GM12873 (cell line): ENCODE measurements at regions not wholly inside any gene's neighbourhood (a gene's known extent, or its start where the extent isn't known, plus 50 kb on each side); places are given as distances from the start of the nearest gene placed in this dataset.

ENCODE experiments used
- TF ChIP-seq, protein P1 (sequence below): IDR thresholded peaks from 2 replicates; pipeline ENCODE4 v1.5.1; 2012; ENCODE audit warnings: low read depth, mild to moderate bottlenecking, moderate library complexity, low read length, control low read depth; ENCODE audit not compliant: insufficient read depth; ENCODE audit errors: missing control alignments

DNA sequence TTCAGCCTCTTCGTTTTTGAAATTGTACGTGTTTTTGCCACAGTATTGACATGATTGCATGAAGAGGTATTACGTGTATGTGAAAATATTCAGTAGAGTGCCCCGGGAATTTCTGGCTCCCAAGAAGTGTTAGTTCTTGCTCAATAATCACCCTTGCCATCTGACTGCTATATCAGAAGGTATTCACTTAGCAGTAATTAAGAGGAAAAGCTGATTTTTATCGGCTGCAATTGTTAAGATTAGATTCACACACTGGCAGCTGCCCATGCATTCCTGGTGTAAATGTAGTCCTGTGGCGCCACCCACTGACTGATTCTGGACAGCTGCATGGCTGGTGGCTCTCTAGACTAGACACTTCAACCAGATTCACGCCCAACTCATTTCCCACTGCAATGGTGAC, 440.1 kb upstream of the ADAMTS16 start:
- TF ChIP-seq, protein P1, sequence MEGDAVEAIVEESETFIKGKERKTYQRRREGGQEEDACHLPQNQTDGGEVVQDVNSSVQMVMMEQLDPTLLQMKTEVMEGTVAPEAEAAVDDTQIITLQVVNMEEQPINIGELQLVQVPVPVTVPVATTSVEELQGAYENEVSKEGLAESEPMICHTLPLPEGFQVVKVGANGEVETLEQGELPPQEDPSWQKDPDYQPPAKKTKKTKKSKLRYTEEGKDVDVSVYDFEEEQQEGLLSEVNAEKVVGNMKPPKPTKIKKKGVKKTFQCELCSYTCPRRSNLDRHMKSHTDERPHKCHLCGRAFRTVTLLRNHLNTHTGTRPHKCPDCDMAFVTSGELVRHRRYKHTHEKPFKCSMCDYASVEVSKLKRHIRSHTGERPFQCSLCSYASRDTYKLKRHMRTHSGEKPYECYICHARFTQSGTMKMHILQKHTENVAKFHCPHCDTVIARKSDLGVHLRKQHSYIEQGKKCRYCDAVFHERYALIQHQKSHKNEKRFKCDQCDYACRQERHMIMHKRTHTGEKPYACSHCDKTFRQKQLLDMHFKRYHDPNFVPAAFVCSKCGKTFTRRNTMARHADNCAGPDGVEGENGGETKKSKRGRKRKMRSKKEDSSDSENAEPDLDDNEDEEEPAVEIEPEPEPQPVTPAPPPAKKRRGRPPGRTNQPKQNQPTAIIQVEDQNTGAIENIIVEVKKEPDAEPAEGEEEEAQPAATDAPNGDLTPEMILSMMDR = no peak

DNA sequence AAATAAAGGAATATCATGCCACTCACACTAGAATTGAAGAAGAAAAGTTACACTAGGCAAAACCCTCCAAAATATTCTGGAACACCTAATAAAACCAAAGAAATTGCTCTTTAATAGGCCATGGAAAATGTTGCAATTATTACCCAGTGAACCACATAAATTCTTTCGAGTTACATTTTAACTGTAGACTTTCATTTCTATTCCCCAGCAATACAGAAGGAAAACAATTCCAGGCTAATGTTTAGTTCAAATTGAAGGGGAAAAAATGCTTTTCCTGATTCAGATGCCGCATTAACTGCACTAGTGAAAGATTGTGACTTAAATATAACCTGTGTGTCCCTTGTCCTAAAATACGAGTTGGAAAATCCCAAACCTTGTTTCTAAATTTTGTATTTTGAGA, 439.3 kb upstream of the ADAMTS16 start:
- TF ChIP-seq, protein P1 = no peak

DNA sequence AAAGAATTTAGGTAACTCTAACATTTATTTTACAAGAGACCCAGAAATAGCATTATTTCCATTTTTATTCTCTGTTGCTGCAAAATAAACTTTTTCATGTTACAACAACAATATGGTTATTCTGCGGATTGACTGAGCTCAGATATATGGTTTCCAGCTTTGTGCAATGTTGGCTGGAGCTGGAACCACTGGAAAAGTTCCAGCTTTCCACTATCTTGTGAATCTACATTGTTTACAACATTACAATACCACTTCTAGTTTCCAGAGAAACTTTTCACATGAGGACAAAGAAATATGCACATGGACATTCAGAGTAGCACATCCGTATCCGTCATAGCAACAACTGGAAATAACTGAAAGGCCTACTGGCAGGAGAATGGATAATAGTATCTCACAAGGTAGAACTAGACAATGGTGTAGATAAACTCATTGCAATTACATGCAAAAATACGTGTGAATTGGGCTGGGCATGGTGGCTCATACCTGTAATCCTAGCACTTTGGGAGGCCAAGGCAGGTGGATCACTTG, 436.1 kb upstream of the ADAMTS16 start:
- TF ChIP-seq, protein P1 = no peak

DNA sequence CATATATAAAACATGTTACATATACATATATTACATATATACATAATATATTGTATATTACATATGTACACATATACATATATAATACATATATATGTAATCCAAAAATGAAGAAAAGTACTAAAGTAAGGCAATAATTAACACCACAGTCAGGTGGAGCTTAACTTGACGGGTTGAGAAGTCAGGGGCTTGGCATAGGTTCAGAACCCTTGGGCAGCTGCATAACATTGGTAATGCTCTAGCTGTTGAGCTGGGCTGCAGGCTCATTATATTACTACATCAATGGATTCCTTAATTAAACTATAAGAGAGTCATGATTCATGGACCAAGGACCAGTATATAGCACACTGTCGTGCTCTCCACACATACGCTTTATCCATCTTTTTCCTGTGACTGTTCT, 435.2 kb upstream of the ADAMTS16 start:
- TF ChIP-seq, protein P1 = no peak

DNA sequence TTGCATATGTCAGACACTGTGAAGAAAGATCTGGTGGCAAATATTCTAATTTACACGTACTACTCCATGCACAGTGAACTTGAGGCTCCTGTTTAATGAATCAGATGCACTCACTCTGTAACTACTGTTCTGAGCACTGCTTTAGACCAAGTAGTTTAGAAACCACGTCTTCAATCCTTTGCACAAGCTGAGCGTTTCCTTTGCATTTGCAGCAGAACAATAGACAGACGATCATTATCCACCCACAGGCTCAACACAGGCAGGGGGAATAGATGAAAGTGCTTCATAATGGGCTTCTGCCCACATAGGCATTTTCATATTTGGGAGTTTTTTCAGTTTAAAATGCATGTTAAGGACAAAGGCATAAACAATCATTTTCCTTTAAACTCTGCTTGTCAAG, 423.3 kb upstream of the ADAMTS16 start:
- TF ChIP-seq, protein P1 = no peak

DNA sequence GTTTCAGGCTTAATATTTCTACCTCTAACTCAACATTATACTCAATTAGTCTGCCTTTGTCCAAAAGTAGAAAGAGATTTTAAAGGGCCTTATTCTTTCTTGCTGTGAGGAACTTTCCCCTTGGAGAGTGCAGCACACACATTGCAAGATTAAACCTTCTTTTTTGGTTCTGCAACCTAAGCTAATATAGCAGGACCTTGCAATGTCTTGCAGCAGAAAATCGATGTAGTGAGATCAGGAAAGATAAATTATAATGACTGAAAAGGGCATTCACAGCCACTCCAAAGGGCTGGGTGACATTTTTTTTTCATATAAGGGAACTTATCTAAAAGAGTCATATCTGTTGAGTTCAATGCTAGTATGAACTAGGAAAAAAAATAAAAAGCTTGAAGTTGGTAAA, 422.7 kb upstream of the ADAMTS16 start:
- TF ChIP-seq, protein P1 = no peak

DNA sequence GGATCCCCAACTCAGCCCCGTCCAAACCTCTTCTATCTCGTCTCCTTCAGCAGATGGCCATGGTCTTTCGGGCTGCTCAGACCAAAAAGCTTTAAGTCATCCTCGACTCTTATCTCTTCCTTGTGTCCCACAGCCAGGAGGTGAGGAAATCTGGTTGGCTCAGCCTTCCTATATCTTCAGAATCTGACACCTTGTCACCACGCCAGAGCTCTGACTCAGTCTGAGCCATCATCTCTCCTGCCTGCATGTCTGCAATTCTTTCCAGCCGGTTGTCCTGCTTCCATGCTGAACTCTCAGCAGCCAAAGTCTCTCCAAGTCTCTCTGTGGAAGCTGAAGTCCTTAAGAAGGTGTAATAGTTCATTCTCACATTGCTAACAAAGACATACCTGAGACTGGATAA, 419.3 kb upstream of the ADAMTS16 start:
- TF ChIP-seq, protein P1 = no peak

DNA sequence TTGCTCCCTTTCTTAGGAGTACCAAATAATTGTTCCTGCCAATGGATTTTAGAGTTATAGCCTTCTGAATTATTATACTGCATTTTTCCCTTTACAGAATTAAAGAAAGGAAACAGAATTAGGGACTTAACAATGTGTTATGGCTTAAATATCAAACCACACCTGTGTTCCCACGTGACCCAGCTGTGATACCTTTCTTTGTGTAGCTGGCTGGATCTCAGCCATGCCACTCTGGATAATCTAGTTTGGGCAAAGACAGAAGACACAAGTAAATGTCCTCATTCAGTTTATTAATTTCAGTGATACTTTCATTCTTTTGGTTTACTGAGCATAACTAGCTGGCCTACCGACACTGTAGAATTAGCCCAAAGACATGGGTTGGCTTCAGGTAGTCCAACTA, 417.2 kb upstream of the ADAMTS16 start:
- TF ChIP-seq, protein P1 = no peak
